ENCODE measurements at regions not wholly inside any gene's neighbourhood (a gene's known extent, or its start where the extent isn't known, plus 50 kb on each side); places are given as distances from the start of the nearest gene placed in this dataset.

GRCh38 chr16:6645768-6646568, 686.7 kb upstream of the RBFOX1 start:
- TF ChIP-seq CTCF (IDR thresholded peaks at IDR 0.05; ENCODE audit: extremely low read depth in 1 of 2, insufficient read depth in 1 of 2, low read depth in 1 of 2, low read length in 2 of 2) (no peak), JUN (IDR thresholded peaks at IDR 0.05; ENCODE audit: borderline replicate concordance, insufficient read depth, insufficient read length, low read depth) (no peak), POLR2A (IDR thresholded peaks at IDR 0.05; ENCODE audit: low read depth, low read length) (no peak), GATA2 (IDR thresholded peaks at IDR 0.05; ENCODE audit: insufficient read depth, insufficient read length, low read depth, low read length) (no peak), EZH2 (IDR thresholded peaks at IDR 0.05; ENCODE audit: borderline replicate concordance, low read depth, low read length, severe bottlenecking) (no peak), MYC (IDR thresholded peaks at IDR 0.05; ENCODE audit: low read depth, low read length) (no peak), POLR2AphosphoS5 (IDR thresholded peaks at IDR 0.05; ENCODE audit: insufficient read depth, low read depth, low read length) (no peak), MAX (IDR thresholded peaks at IDR 0.05; ENCODE audit: insufficient read depth, insufficient read length) (no peak)
